Omental fat pad (tissue), 3 donors: ENCODE measurements at regions not wholly inside any gene's neighbourhood (a gene's known extent, or its start where the extent isn't known, plus 50 kb on each side); places are given as distances from the start of the nearest gene placed in this dataset.

Experiments
- ATAC-seq: fragments of 150-250 bp; one replicate; pipeline ENCODE4 v1.9.1; 2016; ENCODE audit warnings: mild to moderate bottlenecking, moderate library complexity; ENCODE audit not compliant: low FRiP score
- DNase-seq: peaks from one replicate; pipeline ENCODE4 v3.0.0-alpha.2; 2019; ENCODE audit warnings: low spot score
- TF ChIP-seq, protein P1 (sequence below), 3 donors: fragments of 450-650 bp; IDR thresholded peaks; one replicate each; pipeline ENCODE4 v1.5.1; 2016 to 2017; ENCODE audit warnings: antibody characterized with exemption in 3 of 3, mild to moderate bottlenecking in 3 of 3, moderate library complexity in 2 of 3

DNA sequence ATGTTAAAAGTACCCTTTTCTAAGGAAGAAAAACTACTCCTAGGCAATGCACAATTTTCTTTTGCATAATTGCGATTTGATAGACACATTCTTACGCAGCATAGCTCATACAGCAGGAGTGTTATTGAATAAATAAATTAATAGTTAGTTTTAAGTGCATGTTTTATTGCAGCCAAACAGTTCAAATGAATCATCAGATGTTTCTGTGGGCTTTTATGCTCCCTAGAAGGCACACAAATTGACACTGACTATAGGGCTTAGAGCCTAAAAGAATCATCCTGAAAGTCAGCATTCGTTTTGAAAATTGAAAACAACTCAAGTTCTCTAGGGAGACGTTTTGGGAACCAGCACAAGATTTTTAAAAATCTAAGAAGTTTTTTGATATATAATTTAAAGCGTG, 411.9 kb downstream of the HLX start:
- ATAC-seq (no peak), DNase-seq (no peak)
- TF ChIP-seq, protein P1, sequence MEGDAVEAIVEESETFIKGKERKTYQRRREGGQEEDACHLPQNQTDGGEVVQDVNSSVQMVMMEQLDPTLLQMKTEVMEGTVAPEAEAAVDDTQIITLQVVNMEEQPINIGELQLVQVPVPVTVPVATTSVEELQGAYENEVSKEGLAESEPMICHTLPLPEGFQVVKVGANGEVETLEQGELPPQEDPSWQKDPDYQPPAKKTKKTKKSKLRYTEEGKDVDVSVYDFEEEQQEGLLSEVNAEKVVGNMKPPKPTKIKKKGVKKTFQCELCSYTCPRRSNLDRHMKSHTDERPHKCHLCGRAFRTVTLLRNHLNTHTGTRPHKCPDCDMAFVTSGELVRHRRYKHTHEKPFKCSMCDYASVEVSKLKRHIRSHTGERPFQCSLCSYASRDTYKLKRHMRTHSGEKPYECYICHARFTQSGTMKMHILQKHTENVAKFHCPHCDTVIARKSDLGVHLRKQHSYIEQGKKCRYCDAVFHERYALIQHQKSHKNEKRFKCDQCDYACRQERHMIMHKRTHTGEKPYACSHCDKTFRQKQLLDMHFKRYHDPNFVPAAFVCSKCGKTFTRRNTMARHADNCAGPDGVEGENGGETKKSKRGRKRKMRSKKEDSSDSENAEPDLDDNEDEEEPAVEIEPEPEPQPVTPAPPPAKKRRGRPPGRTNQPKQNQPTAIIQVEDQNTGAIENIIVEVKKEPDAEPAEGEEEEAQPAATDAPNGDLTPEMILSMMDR (IDR thresholded peaks at IDR 0.05) = no peak

DNA sequence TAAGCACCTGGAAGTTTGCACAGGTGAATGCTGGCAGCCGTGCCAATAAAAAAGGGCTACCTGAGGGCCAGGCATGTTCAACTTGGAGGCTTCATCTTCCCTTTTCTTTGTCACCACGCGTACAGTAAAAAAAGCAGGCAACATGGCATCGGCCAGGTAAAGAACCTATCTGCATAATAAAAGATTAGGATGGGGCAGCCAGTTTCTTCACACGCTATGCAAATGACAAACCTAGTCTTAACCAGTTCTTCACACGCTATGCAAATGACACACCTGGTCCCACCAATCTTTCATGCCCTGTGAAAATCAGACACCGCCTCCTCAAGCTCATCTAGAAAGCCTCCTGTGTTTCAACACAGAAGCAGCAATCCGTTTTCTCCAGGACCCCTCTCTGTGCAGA, 413.4 kb downstream of the HLX start:
- DNase-seq (no peak), ATAC-seq (no peak)
- TF ChIP-seq, protein P1 (IDR thresholded peaks at IDR 0.05) = no peak

DNA sequence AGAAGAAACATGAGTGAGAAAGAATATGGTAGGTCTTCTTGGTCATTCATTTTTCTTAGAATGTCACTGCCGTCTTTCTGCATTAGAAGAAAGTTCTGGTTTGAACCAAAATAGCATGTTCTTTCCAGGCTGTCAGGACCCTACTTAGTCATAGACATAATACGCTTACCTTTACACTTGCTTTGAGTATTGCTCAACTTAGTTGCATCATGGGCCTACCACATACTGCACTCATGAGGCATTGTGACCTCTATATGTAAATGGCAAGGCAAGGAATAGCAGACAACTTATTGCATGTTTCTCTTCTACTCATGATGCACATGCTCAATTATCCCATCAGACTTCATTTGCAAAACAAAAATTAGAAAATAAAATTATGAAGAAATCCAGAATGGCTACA, 415.0 kb downstream of the HLX start:
- TF ChIP-seq, protein P1 (IDR thresholded peaks at IDR 0.05) = no peak
- DNase-seq (no peak), ATAC-seq (no peak)

DNA sequence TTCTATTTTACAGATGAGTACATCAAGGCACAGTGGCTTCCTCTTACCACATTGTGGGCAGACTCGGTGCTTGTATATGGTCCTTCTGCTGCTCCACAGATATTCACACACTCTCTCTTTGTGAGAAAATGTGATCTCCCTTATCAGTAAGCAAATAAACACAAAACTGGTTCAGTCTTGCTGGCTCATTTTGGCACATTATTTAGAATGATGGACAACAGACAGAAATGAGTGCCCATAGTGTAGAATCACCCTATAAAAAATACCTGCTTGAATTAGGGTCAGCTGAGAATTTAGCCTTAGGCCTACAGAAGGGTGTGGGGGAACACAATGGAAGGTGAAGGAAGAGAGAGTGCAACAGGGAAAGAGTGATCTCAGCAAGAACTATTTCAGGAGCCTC, 423.1 kb downstream of the HLX start:
- DNase-seq (no peak), ATAC-seq (no peak)
- TF ChIP-seq, protein P1 (IDR thresholded peaks at IDR 0.05) = no peak

DNA sequence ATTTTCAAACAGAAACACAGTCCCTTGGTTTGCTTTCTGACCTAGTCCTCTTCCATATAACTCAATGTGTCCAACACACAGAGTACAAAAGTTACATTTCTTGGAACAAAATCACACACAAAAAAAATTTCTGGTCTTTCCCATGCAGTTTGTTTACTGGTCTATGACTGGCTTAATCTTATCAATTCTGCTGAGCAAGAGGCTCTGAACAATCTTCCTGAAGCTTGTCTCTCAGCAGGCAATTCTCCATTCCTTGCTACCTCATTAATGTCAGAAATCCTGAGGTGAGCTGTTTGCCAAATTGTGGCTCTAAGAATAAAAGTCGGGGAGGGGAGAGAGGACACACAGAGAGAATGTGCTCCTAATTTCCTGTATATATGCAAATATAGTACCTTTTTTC, 423.6 kb downstream of the HLX start:
- no peak for ATAC-seq
- DNase-seq = no peak
- TF ChIP-seq, protein P1 (IDR thresholded peaks at IDR 0.05) = no peak

DNA sequence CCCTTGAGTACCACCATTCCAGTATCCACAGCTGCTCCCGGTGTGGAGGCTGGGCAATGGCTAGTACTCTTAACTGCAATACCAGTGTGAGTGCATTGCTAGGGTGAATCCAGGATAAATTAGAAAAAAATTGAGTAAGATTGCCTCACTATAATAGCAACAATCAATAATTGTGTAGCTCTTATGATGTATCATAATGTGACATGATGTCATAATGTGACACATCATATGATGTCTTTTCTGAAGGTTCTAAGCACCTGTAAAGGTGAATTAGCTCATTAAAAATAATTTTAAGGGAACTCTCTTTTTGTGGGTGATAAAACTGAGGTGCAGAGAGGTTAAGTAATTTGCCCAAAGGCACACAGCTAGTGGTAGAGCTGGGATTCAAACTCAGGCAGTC, 424.4 kb downstream of the HLX start:
- no peak for ATAC-seq
- DNase-seq = no peak
- TF ChIP-seq, protein P1 (IDR thresholded peaks at IDR 0.05) = no peak

DNA sequence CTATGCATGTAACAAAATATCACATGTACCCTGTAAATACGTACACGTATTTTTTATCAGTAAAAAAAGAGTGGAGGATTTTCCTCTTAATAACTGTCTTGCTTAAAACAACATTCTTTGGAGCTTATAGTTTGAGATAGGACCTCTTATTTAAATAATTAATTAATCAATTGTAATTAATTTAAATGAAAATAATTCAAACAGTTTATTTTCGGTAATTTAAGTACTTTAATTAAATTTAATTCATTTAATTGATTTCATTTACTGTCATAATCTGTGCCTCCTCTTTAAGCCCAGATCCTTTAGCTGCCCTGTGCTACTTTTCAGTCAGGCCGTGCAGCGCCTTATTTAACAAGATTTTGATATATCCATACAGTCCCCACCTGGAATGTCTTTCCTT, 427.0 kb downstream of the HLX start:
- TF ChIP-seq, protein P1 (IDR thresholded peaks at IDR 0.05) = no peak
- ATAC-seq = no peak
- no peak for DNase-seq
